WTC11 (cell line): ENCODE measurements at regions not wholly inside any gene's neighbourhood (a gene's known extent, or its start where the extent isn't known, plus 50 kb on each side); places are given as distances from the start of the nearest gene placed in this dataset.

Experiments used
- CREM ChIP-seq: sonication (generic); formaldehyde crosslinking; IDR thresholded peaks from 2 replicates; pipeline ENCODE4 v1.8.1; 2022; ENCODE audit warnings: mild to moderate bottlenecking, missing genetic modification reagents, moderate library complexity
- JUN ChIP-seq: sonication (generic); formaldehyde crosslinking; IDR thresholded peaks from 2 replicates; pipeline ENCODE4 v1.8.0; 2023; ENCODE audit warnings: mild to moderate bottlenecking, missing genetic modification reagents
- PRRX2 ChIP-seq: fragments of 250-450 bp; sonication (Bioruptor Pico); IDR thresholded peaks from 2 replicates; pipeline ENCODE4 v1.8.0; 2021; ENCODE audit warnings: mild to moderate bottlenecking
- TEAD4 ChIP-seq: sonication (generic); formaldehyde crosslinking; IDR thresholded peaks from 2 replicates; pipeline ENCODE4 v1.8.0; 2022; ENCODE audit warnings: mild to moderate bottlenecking, missing genetic modification reagents
- TF ChIP-seq, protein P1 (sequence below): fragments of 200-600 bp; IDR thresholded peaks from 2 replicates; pipeline ENCODE4 v1.8.0; 2022; ENCODE audit warnings: antibody characterized with exemption
- TF ChIP-seq, protein P2 (sequence below): sonication (generic); formaldehyde crosslinking; IDR thresholded peaks from 2 replicates; pipeline ENCODE4 v1.8.1; 2022; ENCODE audit warnings: low read depth, missing genetic modification reagents, borderline replicate concordance
- TF ChIP-seq, protein P3 (sequence below): sonication (generic); formaldehyde crosslinking; IDR thresholded peaks from 2 replicates; pipeline ENCODE4 v1.8.0; 2022; ENCODE audit warnings: mild to moderate bottlenecking, missing genetic modification reagents

DNA sequence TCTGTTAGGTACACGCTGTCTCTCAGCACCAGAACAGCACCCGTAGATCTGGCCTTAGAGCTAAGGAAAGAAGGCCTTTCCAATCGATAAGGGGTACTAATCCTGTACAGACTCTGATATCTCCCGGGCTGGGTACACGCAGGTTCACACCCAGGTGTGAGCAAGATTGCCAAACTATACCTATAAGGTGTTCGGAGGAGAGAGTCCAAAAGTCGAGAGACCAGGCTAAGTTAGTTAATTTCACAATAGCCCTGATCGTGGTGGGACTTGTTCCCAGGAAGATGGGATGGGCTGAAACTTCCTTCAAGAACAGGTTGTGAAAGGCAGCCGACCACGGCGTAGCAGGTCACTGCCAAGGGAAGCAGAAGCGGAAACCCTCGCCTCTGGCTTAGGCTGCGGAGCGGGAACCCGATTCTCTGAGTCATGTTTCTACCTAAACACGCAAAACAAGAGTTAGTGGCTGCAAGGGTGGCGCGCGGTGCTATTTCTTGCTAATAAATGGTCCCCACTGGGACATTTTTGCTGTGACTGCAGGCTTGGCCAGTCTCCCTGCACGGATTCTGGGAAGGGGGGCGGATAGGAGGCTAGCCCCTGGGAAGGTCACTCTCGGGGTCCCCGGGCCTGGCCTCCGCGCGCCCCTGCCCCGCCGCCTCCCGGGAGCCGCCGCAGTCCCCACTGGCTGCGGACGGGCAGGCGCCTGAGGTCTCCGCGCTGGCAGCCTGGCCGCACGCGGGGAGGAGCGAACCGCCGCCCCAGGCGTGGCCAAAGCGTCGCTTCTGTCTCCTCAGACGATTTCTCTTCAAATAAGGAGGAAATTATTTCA, 75.4 kb upstream of the PDSS1 start:
- TF ChIP-seq PRRX2 (CRISPR knock-in tag) (no peak), CREM (CRISPR knock-in tag) (no peak), JUN (CRISPR knock-in tag) (no peak), TEAD4 (no peak)
- TF ChIP-seq, protein P1, sequence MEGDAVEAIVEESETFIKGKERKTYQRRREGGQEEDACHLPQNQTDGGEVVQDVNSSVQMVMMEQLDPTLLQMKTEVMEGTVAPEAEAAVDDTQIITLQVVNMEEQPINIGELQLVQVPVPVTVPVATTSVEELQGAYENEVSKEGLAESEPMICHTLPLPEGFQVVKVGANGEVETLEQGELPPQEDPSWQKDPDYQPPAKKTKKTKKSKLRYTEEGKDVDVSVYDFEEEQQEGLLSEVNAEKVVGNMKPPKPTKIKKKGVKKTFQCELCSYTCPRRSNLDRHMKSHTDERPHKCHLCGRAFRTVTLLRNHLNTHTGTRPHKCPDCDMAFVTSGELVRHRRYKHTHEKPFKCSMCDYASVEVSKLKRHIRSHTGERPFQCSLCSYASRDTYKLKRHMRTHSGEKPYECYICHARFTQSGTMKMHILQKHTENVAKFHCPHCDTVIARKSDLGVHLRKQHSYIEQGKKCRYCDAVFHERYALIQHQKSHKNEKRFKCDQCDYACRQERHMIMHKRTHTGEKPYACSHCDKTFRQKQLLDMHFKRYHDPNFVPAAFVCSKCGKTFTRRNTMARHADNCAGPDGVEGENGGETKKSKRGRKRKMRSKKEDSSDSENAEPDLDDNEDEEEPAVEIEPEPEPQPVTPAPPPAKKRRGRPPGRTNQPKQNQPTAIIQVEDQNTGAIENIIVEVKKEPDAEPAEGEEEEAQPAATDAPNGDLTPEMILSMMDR: no peak
- TF ChIP-seq, protein P2, sequence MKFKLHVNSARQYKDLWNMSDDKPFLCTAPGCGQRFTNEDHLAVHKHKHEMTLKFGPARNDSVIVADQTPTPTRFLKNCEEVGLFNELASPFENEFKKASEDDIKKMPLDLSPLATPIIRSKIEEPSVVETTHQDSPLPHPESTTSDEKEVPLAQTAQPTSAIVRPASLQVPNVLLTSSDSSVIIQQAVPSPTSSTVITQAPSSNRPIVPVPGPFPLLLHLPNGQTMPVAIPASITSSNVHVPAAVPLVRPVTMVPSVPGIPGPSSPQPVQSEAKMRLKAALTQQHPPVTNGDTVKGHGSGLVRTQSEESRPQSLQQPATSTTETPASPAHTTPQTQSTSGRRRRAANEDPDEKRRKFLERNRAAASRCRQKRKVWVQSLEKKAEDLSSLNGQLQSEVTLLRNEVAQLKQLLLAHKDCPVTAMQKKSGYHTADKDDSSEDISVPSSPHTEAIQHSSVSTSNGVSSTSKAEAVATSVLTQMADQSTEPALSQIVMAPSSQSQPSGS (CRISPR knock-in tag): no peak
- TF ChIP-seq, protein P3, sequence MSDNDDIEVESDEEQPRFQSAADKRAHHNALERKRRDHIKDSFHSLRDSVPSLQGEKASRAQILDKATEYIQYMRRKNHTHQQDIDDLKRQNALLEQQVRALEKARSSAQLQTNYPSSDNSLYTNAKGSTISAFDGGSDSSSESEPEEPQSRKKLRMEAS (CRISPR knock-in tag): no peak; the same call in 1 of the 2 replicates
